ENCODE measurements at regions not wholly inside any gene's neighbourhood (a gene's known extent, or its start where the extent isn't known, plus 50 kb on each side); places are given as distances from the start of the nearest gene placed in this dataset.
A peak's percentile ranks its signal among the peaks of the same experiment; 100 is the strongest.
"Not testable (repeated sequence)": the region's sequence is repeated elsewhere in the genome, so short reads cannot be mapped to it uniquely, and the experiment has no call there.

- Mint-ChIP-seq H3K4me1 (peaks cover 33% of the 10 kb centered on the region), H3K27me3 (peaks cover 39% of the 10 kb centered on the region), H3K4me3 (peak overlapping the region; percentile 75), H3K27ac (peak overlapping the region; percentile 55), H3K36me3 (ENCODE audit: low read depth) (peaks cover 15% of the 10 kb centered on the region)
- CTCF ChIA-PET: interaction anchor here (1.8 kb wide), 1 partner anchor 1018 kb away, joined by 10 read pairs; no protein-coding TSS in a partner anchor
- peak; percentile 52 for DNase-seq
- H3K9me3 Mint-ChIP-seq: not testable (repeated sequence)
- POLR2A ChIA-PET: interaction anchor here (2.2 kb wide), 1 partner anchor 1018 kb away, joined by 13 read pairs; no protein-coding TSS in a partner anchor
Observed at GRCh38 chr9:62798884-62799850, 1609.3 kb downstream of the SPATA31A7 start.

DNA sequence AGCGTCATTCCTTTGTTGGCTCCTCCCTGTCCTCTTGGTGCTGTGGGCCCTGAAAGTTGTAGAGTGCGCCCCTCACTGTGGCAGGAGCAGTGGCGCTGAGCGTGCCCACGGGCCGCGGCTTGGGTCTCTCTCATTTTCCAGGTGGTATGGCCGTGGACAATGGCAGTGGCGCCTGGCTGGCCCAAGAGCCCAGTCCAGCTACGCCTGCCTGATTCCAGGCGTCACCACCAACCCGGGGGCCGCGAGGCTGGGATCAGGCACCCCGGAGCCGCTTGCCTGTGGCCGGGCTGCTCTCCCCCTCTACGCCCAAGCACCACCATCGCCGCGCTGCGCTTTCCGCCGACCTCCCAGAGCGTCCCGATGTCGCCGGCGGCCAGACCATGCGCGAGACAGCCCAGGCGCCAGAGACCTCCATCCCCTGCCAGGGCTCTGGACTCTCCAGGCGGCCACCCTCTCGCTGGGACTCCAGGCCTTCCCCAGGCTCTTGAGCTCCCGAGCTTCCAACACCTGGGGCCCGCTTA lies 1610.1 kb downstream of the SPATA31A7 start:
- Mint-ChIP-seq H3K4me3 (peak overlapping the region; percentile 75), H3K36me3 (ENCODE audit: low read depth) (peaks cover 15% of the 10 kb centered on the region), H3K4me1 (peaks cover 33% of the 10 kb centered on the region), H3K27ac (peak overlapping the region; percentile 55), H3K27me3 (peaks cover 46% of the 10 kb centered on the region)
- POLR2A ChIA-PET: interaction anchor here (2.2 kb wide), 1 partner anchor 1017 kb away, joined by 13 read pairs; no protein-coding TSS in a partner anchor
- not testable (repeated sequence) for H3K9me3 Mint-ChIP-seq, DNase-seq
- CTCF ChIA-PET: interaction anchor here (1.0 to 1.8 kb wide), 2 partner anchors 1017 kb away, joined by 4 to 10 read pairs; no protein-coding TSS in a partner anchor

DNA sequence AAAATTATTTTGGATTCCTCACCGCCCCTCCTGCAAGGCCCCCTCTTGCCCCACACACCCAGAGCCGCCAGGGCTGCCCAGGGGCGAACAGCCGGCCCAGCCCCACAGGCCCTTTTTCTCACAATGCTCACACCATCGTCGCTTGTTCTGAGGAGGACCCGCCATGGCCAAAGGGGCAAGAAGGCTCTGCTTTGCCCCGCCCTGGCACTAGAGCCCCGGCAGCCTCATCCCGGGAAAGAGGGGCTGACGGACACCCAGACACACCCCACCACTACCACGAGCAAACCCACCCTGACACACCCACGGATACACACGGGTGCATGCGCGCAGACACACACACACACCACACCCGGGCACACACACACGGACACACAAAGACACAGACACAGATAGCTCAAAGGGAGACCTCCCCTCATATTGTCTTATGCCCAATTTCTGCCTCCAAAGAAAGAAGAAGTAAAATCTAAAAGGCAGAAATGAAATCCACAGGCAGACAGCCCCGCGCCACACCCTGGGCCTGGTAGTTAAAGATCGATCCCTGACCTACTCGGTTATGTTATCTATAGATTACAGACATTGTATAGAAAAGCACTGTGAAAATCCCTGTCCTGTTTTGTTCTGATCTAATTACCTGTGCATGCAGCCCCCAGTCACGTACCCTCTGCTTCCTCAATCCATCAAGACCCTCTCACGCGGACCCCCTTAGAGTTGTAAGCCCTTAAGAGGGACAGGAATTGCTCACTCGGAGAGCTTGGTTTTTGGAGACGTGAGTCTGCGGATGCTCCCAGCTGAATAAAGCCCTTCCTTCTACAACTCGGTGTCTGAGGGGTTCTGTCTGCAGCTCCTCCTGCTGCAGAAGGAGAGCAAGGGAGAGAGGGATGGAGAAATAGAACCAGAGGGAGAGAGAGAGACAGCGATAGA lies 1610.9 kb downstream of the SPATA31A7 start:
- ChIA-PET POLR2A (interaction anchor here (0.6 to 2.2 kb wide), 2 partner anchors 1016 kb away, joined by 3 to 13 read pairs; no protein-coding TSS in a partner anchor), CTCF (interaction anchor here (1.0 kb wide), 1 partner anchor 1017 kb away, joined by 4 read pairs; no protein-coding TSS in a partner anchor)
- peak overlapping the region; percentile 27 for H3K27ac Mint-ChIP-seq
- peaks cover 52% of the 10 kb centered on the region for H3K27me3 Mint-ChIP-seq
- H3K4me3 Mint-ChIP-seq: peak overlapping the region; percentile 73
- H3K9me3 Mint-ChIP-seq, DNase-seq: not testable (repeated sequence)
- peaks cover 33% of the 10 kb centered on the region for H3K4me1 Mint-ChIP-seq
- H3K36me3 Mint-ChIP-seq (ENCODE audit: low read depth): peaks cover 15% of the 10 kb centered on the region

- H3K4me1 Mint-ChIP-seq: peaks cover 33% of the 10 kb centered on the region
- POLR2A ChIA-PET: interaction anchor here (0.6 kb wide), 1 partner anchor 1015 kb away, joined by 3 read pairs; no protein-coding TSS in a partner anchor
- H3K9me3 Mint-ChIP-seq, CTCF ChIA-PET, DNase-seq: not testable (repeated sequence)
- H3K36me3 Mint-ChIP-seq (ENCODE audit: low read depth): peaks cover 15% of the 10 kb centered on the region
- H3K4me3 Mint-ChIP-seq: peak overlapping the region; percentile 73
- H3K27me3 Mint-ChIP-seq: peaks cover 54% of the 10 kb centered on the region
- H3K27ac Mint-ChIP-seq: peak overlapping the region; percentile 50
Observed at GRCh38 chr9:62801372-62801811, 1611.6 kb downstream of the SPATA31A7 start.

- not testable (repeated sequence) for H3K9me3 Mint-ChIP-seq
- DNase-seq: peak; percentile 72
- H3K27me3 Mint-ChIP-seq: peaks cover 55% of the 10 kb centered on the region
- peaks cover 15% of the 10 kb centered on the region for H3K36me3 Mint-ChIP-seq (ENCODE audit: low read depth)
- peak overlapping the region; percentile 7 for H3K27ac Mint-ChIP-seq
- peak overlapping the region; percentile 73 for H3K4me3 Mint-ChIP-seq
- ChIA-PET POLR2A (interaction anchor here (1.4 kb wide), 1 partner anchor 1016 kb away, joined by 3 read pairs; no protein-coding TSS in a partner anchor), CTCF (interaction anchor here (1.2 kb wide), 1 partner anchor 1016 kb away, joined by 6 read pairs; no protein-coding TSS in a partner anchor)
- H3K4me1 Mint-ChIP-seq: peaks cover 33% of the 10 kb centered on the region
Observed at GRCh38 chr9:62801961-62802718, 1612.3 kb downstream of the SPATA31A7 start.

- H3K36me3 Mint-ChIP-seq (ENCODE audit: low read depth): peaks cover 15% of the 10 kb centered on the region
- ChIA-PET POLR2A (interaction anchor here (1.4 kb wide), 1 partner anchor 1015 kb away, joined by 3 read pairs; no protein-coding TSS in a partner anchor), CTCF (interaction anchor here (1.2 kb wide), 1 partner anchor 1015 kb away, joined by 6 read pairs; no protein-coding TSS in a partner anchor)
- H3K27me3 Mint-ChIP-seq: peaks cover 55% of the 10 kb centered on the region
- peak overlapping the region; percentile 73 for H3K4me3 Mint-ChIP-seq
- not testable (repeated sequence) for H3K9me3 Mint-ChIP-seq, DNase-seq, H3K27ac Mint-ChIP-seq
- peaks cover 33% of the 10 kb centered on the region for H3K4me1 Mint-ChIP-seq
Observed at GRCh38 chr9:62802719-62803079, 1612.9 kb downstream of the SPATA31A7 start.

DNA sequence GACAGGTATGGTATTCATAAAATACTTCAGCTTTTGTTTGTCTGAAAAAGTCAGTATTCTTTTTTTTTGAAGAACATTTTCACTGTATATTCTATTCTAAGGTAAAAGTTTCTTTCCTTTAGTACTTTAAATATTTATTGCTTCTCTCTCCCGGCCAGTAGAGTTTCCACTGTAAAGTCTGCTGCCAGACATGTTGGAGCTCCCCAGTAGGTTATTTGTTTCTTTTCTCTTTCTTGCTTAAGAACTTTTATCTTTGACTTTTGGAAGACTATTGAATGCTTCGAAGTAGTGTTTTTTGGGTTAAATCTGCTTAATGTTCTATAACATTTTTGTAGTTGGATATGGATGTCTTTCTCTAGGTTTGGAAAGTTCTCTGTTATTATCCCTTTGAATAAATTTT lies 1613.3 kb downstream of the SPATA31A7 start:
- ChIA-PET CTCF (interaction anchor here (1.2 kb wide), 1 partner anchor 1015 kb away, joined by 6 read pairs; no protein-coding TSS in a partner anchor), POLR2A (interaction anchor here (1.4 kb wide), 1 partner anchor 1015 kb away, joined by 3 read pairs; no protein-coding TSS in a partner anchor)
- H3K27ac Mint-ChIP-seq: not testable (repeated sequence)

DNA sequence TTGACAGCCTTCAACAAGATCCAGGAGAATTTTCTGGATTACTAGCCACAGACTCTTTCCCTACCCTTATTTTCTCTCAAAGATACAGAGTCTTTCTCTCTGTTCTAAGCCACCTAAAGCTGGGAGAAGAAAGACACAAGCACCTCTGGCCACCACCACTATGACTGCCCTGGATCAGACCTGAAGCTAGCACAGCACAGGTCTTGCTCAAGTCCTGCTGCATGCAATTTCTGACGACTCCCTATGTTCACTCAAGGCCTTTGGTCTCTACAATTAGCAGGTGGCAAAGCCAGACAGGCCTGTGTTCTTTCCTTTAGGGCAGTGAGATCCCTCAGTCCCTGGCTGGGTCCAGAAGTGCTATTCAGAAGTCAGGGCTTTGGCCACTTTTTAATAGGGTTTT lies 1614.5 kb downstream of the SPATA31A7 start:
- POLR2A ChIA-PET, H3K4me3 Mint-ChIP-seq, DNase-seq, CTCF ChIA-PET, H3K27ac Mint-ChIP-seq, H3K9me3 Mint-ChIP-seq: not testable (repeated sequence)
- H3K36me3 Mint-ChIP-seq (ENCODE audit: low read depth): peaks cover 13% of the 10 kb centered on the region
- peaks cover 31% of the 10 kb centered on the region for H3K4me1 Mint-ChIP-seq
- H3K27me3 Mint-ChIP-seq: peaks cover 54% of the 10 kb centered on the region

More for the DNA sequence above, 1613.3 kb downstream of the SPATA31A7 start:
- H3K9me3 Mint-ChIP-seq, DNase-seq: not testable (repeated sequence)
- Mint-ChIP-seq H3K4me1 (peaks cover 36% of the 10 kb centered on the region), H3K27me3 (peaks cover 58% of the 10 kb centered on the region), H3K4me3 (peak overlapping the region; percentile 73), H3K36me3 (ENCODE audit: low read depth) (peaks cover 15% of the 10 kb centered on the region)

DNA sequence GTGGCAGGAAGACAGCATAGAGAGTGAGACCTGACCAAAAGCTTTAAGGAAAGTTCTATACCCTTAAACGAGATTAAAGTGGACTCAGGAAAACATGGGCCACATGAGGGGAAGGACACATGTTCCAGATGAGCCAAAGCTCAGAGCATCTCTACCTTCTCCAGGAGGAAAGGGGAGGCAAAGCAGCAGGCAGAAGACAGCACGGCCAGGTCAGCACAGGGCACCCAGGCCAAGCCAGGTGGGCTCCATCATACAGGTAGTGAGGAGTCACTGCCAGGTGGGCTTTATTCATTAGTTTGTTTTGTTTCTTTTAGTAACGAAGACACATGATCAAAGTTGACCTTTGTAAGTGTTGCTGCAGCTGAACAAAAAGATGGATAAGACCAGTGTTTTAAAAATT lies 1617.6 kb downstream of the SPATA31A7 start:
- H3K9me3 Mint-ChIP-seq; H3K4me1 Mint-ChIP-seq; CTCF ChIA-PET; POLR2A ChIA-PET; DNase-seq; H3K36me3 Mint-ChIP-seq (ENCODE audit: low read depth); H3K27ac Mint-ChIP-seq; H3K4me3 Mint-ChIP-seq: not testable (repeated sequence)
- H3K27me3 Mint-ChIP-seq: peaks cover 35% of the 10 kb centered on the region

GRCh38 chr9:62808081-62808480 lies 1618.2 kb downstream of the SPATA31A7 start:
- H3K4me1 Mint-ChIP-seq; DNase-seq; POLR2A ChIA-PET; H3K4me3 Mint-ChIP-seq; CTCF ChIA-PET; H3K9me3 Mint-ChIP-seq; H3K36me3 Mint-ChIP-seq (ENCODE audit: low read depth); H3K27ac Mint-ChIP-seq: not testable (repeated sequence)
- H3K27me3 Mint-ChIP-seq: peaks cover 33% of the 10 kb centered on the region

- POLR2A ChIA-PET; H3K27ac Mint-ChIP-seq; H3K36me3 Mint-ChIP-seq (ENCODE audit: low read depth); CTCF ChIA-PET; H3K4me1 Mint-ChIP-seq; H3K9me3 Mint-ChIP-seq; H3K4me3 Mint-ChIP-seq; DNase-seq: not testable (repeated sequence)
- peaks cover 30% of the 10 kb centered on the region for H3K27me3 Mint-ChIP-seq
Observed at GRCh38 chr9:62810318-62810717, 1620.5 kb downstream of the SPATA31A7 start.

Measured in activated CD4-positive, alpha-beta memory T cell treated with anti-CD3 and anti-CD28 coated beads, Interleukin-2, amount 10 ng/mL, durations not matched to agents 7 days and 5 days (primary cell).